ENCODE measurements at regions not wholly inside any gene's neighbourhood (a gene's known extent, or its start where the extent isn't known, plus 50 kb on each side); places are given as distances from the start of the nearest gene placed in this dataset.

GRCh38 chr4:138110815-138111214, 131.3 kb downstream of the SLC7A11 start:
- no peak for TF ChIP-seq CTCF (IDR thresholded peaks at IDR 0.05)
- TF ChIP-seq POLR2A (IDR thresholded peaks at IDR 0.05) = no peak

Data from body of pancreas (tissue), 4 donors.